ENCODE measurements at regions not wholly inside any gene's neighbourhood (a gene's known extent, or its start where the extent isn't known, plus 50 kb on each side); places are given as distances from the start of the nearest gene placed in this dataset.

DNA sequence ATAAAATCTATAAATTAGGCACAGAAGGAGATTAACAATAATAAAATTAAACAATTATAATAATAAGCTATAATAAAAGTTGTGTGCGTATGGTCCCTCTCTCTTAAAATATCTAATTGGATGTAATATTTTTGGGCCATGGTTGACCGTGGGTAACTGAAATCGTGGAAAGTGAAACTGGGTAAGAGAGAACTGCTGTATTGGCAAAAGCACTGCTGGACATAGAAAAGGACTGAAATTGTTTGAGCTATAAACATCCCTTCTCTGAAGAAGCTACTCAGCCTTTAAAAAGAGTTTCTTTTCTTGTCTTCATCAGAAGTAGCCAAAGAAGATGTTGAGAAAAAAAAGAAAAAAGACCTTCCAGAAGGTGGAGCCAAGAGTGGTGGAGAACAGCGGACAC is 379.4 kb downstream of the ZNF521 start:
- WGBS, 2 donors = 82 to 86% methylated on average over 4 of the region's 4 CpGs
- no peaks in the 10 kb centered on the region for H3K27me3 ChIP-seq
- TF ChIP-seq, protein P1, sequence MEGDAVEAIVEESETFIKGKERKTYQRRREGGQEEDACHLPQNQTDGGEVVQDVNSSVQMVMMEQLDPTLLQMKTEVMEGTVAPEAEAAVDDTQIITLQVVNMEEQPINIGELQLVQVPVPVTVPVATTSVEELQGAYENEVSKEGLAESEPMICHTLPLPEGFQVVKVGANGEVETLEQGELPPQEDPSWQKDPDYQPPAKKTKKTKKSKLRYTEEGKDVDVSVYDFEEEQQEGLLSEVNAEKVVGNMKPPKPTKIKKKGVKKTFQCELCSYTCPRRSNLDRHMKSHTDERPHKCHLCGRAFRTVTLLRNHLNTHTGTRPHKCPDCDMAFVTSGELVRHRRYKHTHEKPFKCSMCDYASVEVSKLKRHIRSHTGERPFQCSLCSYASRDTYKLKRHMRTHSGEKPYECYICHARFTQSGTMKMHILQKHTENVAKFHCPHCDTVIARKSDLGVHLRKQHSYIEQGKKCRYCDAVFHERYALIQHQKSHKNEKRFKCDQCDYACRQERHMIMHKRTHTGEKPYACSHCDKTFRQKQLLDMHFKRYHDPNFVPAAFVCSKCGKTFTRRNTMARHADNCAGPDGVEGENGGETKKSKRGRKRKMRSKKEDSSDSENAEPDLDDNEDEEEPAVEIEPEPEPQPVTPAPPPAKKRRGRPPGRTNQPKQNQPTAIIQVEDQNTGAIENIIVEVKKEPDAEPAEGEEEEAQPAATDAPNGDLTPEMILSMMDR (IDR thresholded peaks at IDR 0.05) = no peak
- H3K27ac ChIP-seq = no peak overlapping the region
- H3K36me3 ChIP-seq = no peaks in the 10 kb centered on the region
- ATAC-seq (no peak), FAIRE-seq (no peak), DNase-seq (no peak)
- H3K4me3 ChIP-seq = no peak overlapping the region
- no peaks in the 10 kb centered on the region for H3K4me1 ChIP-seq
- intact Hi-C loops (cut with DNase I) = no loop called here
- H3K9me3 ChIP-seq = no peaks in the 10 kb centered on the region

DNA sequence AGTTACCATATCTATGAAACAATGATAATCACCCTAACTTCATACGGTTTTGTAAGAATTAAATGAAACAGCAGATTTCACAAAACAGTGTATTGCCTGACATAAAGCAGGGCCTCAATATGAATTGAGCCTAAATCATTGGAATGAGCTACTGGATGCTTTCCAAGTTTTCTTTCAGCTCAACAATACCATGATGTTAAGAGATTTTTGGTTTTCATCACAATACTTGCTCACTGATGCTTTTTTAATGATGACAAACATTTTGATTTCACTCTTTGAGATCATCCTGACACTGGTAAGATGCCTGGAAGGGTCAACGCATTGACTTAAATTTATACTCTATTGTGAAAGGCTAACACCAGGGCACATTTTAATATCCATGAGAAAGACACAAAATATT is 377.5 kb downstream of the ZNF521 start:
- Histone ChIP-seq H3K4me1 (no peaks in the 10 kb centered on the region), H3K9me3 (no peaks in the 10 kb centered on the region), H3K4me3 (no peak overlapping the region), H3K27me3 (no peaks in the 10 kb centered on the region), H3K27ac (no peak overlapping the region), H3K36me3 (no peaks in the 10 kb centered on the region)
- FAIRE-seq = no peak
- intact Hi-C loops (cut with DNase I) = no loop called here
- ATAC-seq = no peak
- 60 to 70% methylated on average over 2 of the region's 2 CpGs for WGBS, 2 donors
- TF ChIP-seq, protein P1 (IDR thresholded peaks at IDR 0.05) = no peak
- no peak for DNase-seq

DNA sequence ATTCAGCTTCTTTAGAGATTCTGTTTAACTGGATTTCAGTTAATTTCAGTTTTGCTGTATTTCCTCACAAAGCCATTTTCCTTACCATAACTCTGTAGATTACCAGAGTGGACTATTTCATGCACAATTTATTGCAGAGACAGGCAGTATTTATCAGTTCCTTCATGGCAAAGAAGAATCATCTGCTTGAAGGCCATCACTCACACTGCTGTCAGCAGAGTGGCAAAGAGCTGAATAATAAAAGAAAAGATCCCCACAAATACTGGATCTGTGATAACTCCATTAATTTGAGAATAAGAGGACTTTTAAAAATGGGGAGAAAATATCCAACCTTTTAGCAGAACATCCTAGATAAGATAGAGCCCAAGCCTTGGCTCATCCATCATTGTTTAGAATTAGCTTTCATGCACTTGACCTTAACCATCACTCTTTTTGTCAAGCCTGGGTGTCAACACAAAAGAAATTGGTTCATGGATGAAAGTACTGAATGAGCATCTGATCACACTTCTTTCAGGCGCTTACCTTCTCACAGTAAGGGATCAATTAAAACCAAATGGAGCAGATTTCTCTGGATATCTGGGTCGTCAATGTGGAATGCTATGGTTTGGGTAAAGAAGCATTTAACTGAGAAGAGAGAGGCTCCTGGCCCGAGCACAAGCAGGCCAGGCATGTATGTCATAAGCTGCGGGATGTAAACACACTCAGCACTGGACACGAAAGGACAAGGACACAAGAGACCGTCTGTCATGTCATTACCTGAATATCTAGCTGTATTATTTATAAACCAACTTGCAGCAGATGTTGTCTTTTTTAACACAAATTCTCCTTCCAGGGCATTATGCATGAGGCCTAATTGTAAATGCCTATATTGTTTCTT is 376.2 kb downstream of the ZNF521 start:
- Histone ChIP-seq H3K9me3 (no peaks in the 10 kb centered on the region), H3K36me3 (no peaks in the 10 kb centered on the region), H3K4me1 (no peaks in the 10 kb centered on the region), H3K4me3 (no peak overlapping the region), H3K27me3 (no peaks in the 10 kb centered on the region), H3K27ac (no peak overlapping the region)
- intact Hi-C loops (cut with DNase I) = no loop called here
- TF ChIP-seq, protein P1 (IDR thresholded peaks at IDR 0.05) = no peak
- FAIRE-seq = no peak
- no peak for DNase-seq
- ATAC-seq = no peak
- WGBS, 2 donors = 44 to 49% methylated on average over 6 of the region's 6 CpGs

DNA sequence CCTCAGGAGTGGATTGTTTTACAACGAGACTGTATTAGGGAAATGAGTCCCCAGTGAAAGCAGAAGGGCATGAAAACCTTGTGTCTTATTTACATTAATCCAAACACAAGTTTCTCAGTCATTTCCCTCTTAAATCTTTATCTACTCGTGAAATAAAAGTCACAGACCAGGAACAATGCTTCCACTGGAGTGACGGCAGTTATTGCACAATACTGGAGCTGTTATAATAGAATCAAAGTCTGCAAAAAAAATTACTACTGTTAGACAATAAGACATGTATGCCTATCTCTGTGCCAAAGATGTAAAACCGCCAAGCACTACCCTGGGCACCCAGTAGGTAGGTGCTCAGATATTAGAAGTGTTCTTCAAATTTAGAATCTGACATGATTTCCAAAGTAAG is 375.5 kb downstream of the ZNF521 start:
- Histone ChIP-seq H3K4me1 (no peaks in the 10 kb centered on the region), H3K4me3 (no peak overlapping the region), H3K36me3 (no peaks in the 10 kb centered on the region), H3K9me3 (no peaks in the 10 kb centered on the region), H3K27me3 (no peaks in the 10 kb centered on the region), H3K27ac (no peak overlapping the region)
- no peak for ATAC-seq
- TF ChIP-seq, protein P1 (IDR thresholded peaks at IDR 0.05) = no peak
- intact Hi-C loops (cut with DNase I) = no loop called here
- WGBS, 2 donors = 28 to 32% methylated on average over 4 of the region's 4 CpGs
- DNase-seq = no peak
- no peak for FAIRE-seq

DNA sequence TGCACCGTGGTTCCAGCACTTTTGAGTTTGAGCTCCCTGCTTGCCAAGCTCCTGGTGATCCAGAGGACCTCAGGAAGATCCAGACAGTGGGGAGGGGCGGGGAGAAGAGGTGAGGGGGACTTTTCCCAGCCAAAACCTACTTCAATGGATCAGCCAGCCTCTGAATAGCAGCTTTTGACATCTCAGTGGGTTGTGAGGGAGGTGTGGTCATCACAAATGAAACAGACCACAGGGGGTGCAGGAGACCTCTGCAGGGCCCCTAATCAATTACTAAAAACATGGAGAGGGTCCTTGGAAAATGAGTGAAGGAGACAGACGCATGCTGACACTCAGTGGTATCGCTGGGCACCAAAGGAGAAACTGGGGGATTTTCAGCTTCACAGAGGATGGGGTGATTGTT is 372.7 kb downstream of the ZNF521 start:
- H3K9me3 ChIP-seq = no peaks in the 10 kb centered on the region
- intact Hi-C loops (cut with DNase I) = no loop called here
- FAIRE-seq (no peak), DNase-seq (no peak), ATAC-seq (no peak)
- H3K27ac ChIP-seq = no peak overlapping the region
- no peaks in the 10 kb centered on the region for H3K4me1 ChIP-seq
- WGBS, 2 donors = 27 to 34% methylated on average over 4 of the region's 4 CpGs
- H3K27me3 ChIP-seq = no peaks in the 10 kb centered on the region
- H3K36me3 ChIP-seq = no peaks in the 10 kb centered on the region
- no peak overlapping the region for H3K4me3 ChIP-seq
- TF ChIP-seq, protein P1 (IDR thresholded peaks at IDR 0.05) = no peak
